Neural cell (in vitro differentiated cells): ENCODE measurements at regions not wholly inside any gene's neighbourhood (a gene's known extent, or its start where the extent isn't known, plus 50 kb on each side); places are given as distances from the start of the nearest gene placed in this dataset.

ENCODE experiments used
- H2AFZ ChIP-seq: fragments of 200-600, 300-800 bp; sonication (generic), shearing (Covaris generic); 2 replicates; pipeline ENCODE4 v1.6.0; 2014; ENCODE audit warnings: low read depth, mild to moderate bottlenecking, antibody characterized with exemption, low read length, moderate library complexity
- H3F3A ChIP-seq: fragments of 200-600 bp; shearing (Covaris generic); 2 replicates; pipeline ENCODE4 v1.6.1; 2016; ENCODE audit warnings: mild to moderate bottlenecking, moderate library complexity, mixed read lengths, antibody characterized with exemption, low read length; ENCODE audit not compliant: insufficient read depth, poor library complexity, severe bottlenecking
- H3K27ac ChIP-seq: fragments of 200-600, 300-800 bp; sonication (generic), shearing (Covaris generic); 2 replicates; pipeline ENCODE4 v1.5.1; 2014; ENCODE audit warnings: mild to moderate bottlenecking, low read length, moderate library complexity
- H3K27me3 ChIP-seq: fragments of 300-800, 200-600 bp; sonication (generic), shearing (Covaris generic); 2 replicates; pipeline ENCODE4 v1.6.0; 2014; ENCODE audit warnings: mild to moderate bottlenecking, low read depth, low read length, moderate library complexity; ENCODE audit not compliant: insufficient read depth
- H3K36me3 ChIP-seq: fragments of 300-800, 200-600 bp; sonication (generic), shearing (Covaris generic); 2 replicates; pipeline ENCODE4 v1.5.1; 2014; ENCODE audit warnings: mild to moderate bottlenecking, antibody characterized with exemption, low read length, moderate library complexity; ENCODE audit not compliant: insufficient read depth
- H3K4me2 ChIP-seq: fragments of 300-800, 200-600 bp; sonication (generic), shearing (Covaris generic); 2 replicates; pipeline ENCODE4 v1.6.0; 2014; ENCODE audit warnings: mild to moderate bottlenecking, low read length
- H3K4me3 ChIP-seq: fragments of 300-800, 200-600 bp; sonication (generic), shearing (Covaris generic); 2 replicates; pipeline ENCODE4 v1.5.1; 2014; ENCODE audit warnings: mild to moderate bottlenecking, low read length, moderate library complexity
- H3K79me2 ChIP-seq: fragments of 200-600 bp; shearing (Covaris generic); replicated peaks from 2 replicates; pipeline ENCODE4 v1.6.0; 2014; ENCODE audit warnings: mild to moderate bottlenecking, low read length, moderate library complexity; ENCODE audit not compliant: insufficient read depth
- H3K9ac ChIP-seq: fragments of 300-800, 200-600 bp; sonication (generic), shearing (Covaris generic); 2 replicates; pipeline ENCODE4 v1.6.1; 2016; ENCODE audit warnings: mild to moderate bottlenecking, low read length, mixed read lengths
- H3K9me2 ChIP-seq: fragments of 200-600 bp; shearing (Covaris generic); 2 replicates; pipeline ENCODE4 v1.6.1; 2016; ENCODE audit warnings: mild to moderate bottlenecking, low read length, mixed read lengths; ENCODE audit not compliant: insufficient read depth
- H3K9me3 ChIP-seq: fragments of 200-600, 300-800 bp; sonication (generic), shearing (Covaris generic); 2 replicates; pipeline ENCODE4 v1.6.1; 2016; ENCODE audit warnings: mild to moderate bottlenecking, mixed run types, low read length, moderate library complexity, mixed read lengths
- H4K20me1 ChIP-seq: fragments of 200-600 bp; shearing (Covaris generic); 2 replicates; pipeline ENCODE4 v1.6.1; 2016; ENCODE audit warnings: mild to moderate bottlenecking, mixed run types; ENCODE audit not compliant: insufficient read depth
- CTCF ChIP-seq: fragments of 450-650 bp; IDR thresholded peaks from 2 replicates; pipeline ENCODE4 v1.5.1; 2014; ENCODE audit warnings: antibody characterized with exemption, mild to moderate bottlenecking, moderate library complexity; ENCODE audit not compliant: poor library complexity, severe bottlenecking
- EP300 ChIP-seq: fragments of 450-650 bp; conservative IDR thresholded peaks from 2 replicates; pipeline ENCODE4 v1.6.1; 2014; ENCODE audit warnings: antibody characterized with exemption, mild to moderate bottlenecking, moderate library complexity; ENCODE audit not compliant: poor library complexity, severe bottlenecking
- EZH2 ChIP-seq: fragments of 200-600, 300-800 bp; shearing (Covaris generic), sonication (generic); IDR thresholded peaks from 2 replicates; pipeline ENCODE4 v1.6.1; 2014; ENCODE audit warnings: antibody characterized with exemption, low read length, borderline replicate concordance, mild to moderate bottlenecking; ENCODE audit not compliant: insufficient read depth, poor library complexity, severe bottlenecking
- MXI1 ChIP-seq: fragments of 450-650 bp; conservative IDR thresholded peaks from 2 replicates; pipeline ENCODE4 v1.6.1; 2014; ENCODE audit warnings: antibody characterized with exemption, mild to moderate bottlenecking; ENCODE audit not compliant: poor library complexity, severe bottlenecking
- POLR2AphosphoS5 ChIP-seq: IDR thresholded peaks from 2 replicates; pipeline ENCODE4 v1.6.1; 2012
- RAD21 ChIP-seq: fragments of 450-650 bp; conservative IDR thresholded peaks from 2 replicates; pipeline ENCODE4 v1.6.1; 2014; ENCODE audit warnings: antibody characterized with exemption, mild to moderate bottlenecking, moderate library complexity
- REST ChIP-seq: IDR thresholded peaks from 2 replicates; pipeline ENCODE4 v1.6.1; 2012; ENCODE audit warnings: borderline replicate concordance
- SMC3 ChIP-seq: fragments of 450-650 bp; conservative IDR thresholded peaks from 2 replicates; pipeline ENCODE4 v1.6.1; 2014; ENCODE audit warnings: antibody characterized with exemption, mild to moderate bottlenecking, moderate library complexity; ENCODE audit not compliant: poor library complexity
- TAF1 ChIP-seq: IDR thresholded peaks from 2 replicates; pipeline ENCODE4 v1.6.1; 2012; ENCODE audit warnings: low read depth

DNA sequence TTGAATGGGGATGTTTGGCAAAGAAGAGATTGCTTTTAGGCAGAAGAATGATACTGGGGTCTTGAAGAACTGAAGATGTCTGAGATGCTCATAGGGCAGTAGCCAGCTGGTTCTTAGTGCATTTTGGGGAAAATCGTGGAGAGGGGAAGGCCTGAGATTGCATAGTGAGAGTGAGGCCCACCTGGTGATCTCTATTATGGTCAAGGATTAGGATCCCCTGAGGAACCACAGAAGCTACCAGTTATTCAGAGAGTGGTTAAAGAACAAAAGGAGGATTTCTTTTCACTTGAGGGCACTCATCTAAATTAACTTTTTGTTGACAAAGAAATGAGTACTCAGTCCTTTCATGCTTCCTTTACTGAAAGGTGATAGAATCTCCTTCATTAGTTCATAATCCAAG lies 271.3 kb upstream of the HAND2 start:
- Histone ChIP-seq H3K36me3 (no peaks in the 10 kb centered on the region), H3K9me3 (no peaks in the 10 kb centered on the region), H3K27me3 (no peaks in the 10 kb centered on the region), H3K9ac (no peak overlapping the region), H4K20me1 (no peaks in the 10 kb centered on the region), H3K79me2 (no peaks in the 10 kb centered on the region), H3K9me2 (no peaks in the 10 kb centered on the region), H2AFZ (no peak overlapping the region), H3K4me3 (no peak overlapping the region), H3F3A (no peaks in the 10 kb centered on the region), H3K4me2 (no peak overlapping the region), H3K27ac (no peak overlapping the region)
- TF ChIP-seq RAD21: no peak
- TF ChIP-seq POLR2AphosphoS5: no peak
- TF ChIP-seq EZH2: no peak
- no peak for TF ChIP-seq EP300
- no peak for TF ChIP-seq TAF1
- no peak for TF ChIP-seq SMC3
- TF ChIP-seq REST: no peak
- no peak for TF ChIP-seq CTCF

DNA sequence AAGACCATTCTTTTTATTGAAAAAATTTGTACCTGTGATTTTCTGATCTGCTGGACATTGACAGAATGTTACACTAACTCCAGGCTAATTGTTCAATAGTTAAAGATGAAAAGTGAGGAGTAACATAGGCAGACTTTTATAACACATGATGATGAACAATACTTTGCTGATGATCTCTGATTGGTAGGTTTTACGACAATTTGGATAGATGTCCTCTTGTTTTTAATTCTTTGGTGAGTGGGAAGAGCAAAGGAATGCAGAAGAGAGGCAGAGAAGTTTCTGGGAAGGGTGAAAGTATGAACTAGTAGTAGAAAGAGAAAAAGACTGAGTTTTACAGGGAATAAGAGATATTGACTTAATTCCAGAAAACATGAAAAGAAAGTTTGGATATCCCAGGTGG lies 267.3 kb upstream of the HAND2 start:
- Histone ChIP-seq H4K20me1 (no peaks in the 10 kb centered on the region), H3K4me2 (no peak overlapping the region), H3K36me3 (no peaks in the 10 kb centered on the region), H3F3A (no peaks in the 10 kb centered on the region), H3K27ac (no peak overlapping the region), H3K27me3 (no peaks in the 10 kb centered on the region), H3K9ac (no peak overlapping the region), H3K9me2 (no peaks in the 10 kb centered on the region), H3K4me3 (no peak overlapping the region), H3K9me3 (no peaks in the 10 kb centered on the region), H2AFZ (no peak overlapping the region), H3K79me2 (no peaks in the 10 kb centered on the region)
- TF ChIP-seq CTCF: no peak
- no peak for TF ChIP-seq RAD21
- TF ChIP-seq SMC3: no peak
- TF ChIP-seq TAF1: no peak
- no peak for TF ChIP-seq REST
- no peak for TF ChIP-seq MXI1
- TF ChIP-seq EZH2: no peak
- TF ChIP-seq POLR2AphosphoS5: no peak
- TF ChIP-seq EP300: no peak
